ENCODE measurements at regions not wholly inside any gene's neighbourhood (a gene's known extent, or its start where the extent isn't known, plus 50 kb on each side); places are given as distances from the start of the nearest gene placed in this dataset.

- no peak for TF ChIP-seq CTCF (IDR thresholded peaks at IDR 0.05; ENCODE audit: low read length)
- no peak for TF ChIP-seq EZH2 (IDR thresholded peaks at IDR 0.05; ENCODE audit: borderline replicate concordance, low read length)
These were observed 137.8 kb upstream of the SKOR2 start for GRCh38 chr18:47389210-47389609.

Data from OCI-LY1 (cell line).